Mammary epithelial cell (primary cell): ENCODE measurements at regions not wholly inside any gene's neighbourhood (a gene's known extent, or its start where the extent isn't known, plus 50 kb on each side); places are given as distances from the start of the nearest gene placed in this dataset.

ENCODE experiments used
- EZH2 ChIP-seq: IDR thresholded peaks from 2 replicates; pipeline ENCODE4 v1.6.1; 2012; ENCODE audit warnings: low read length, inconsistent platforms, borderline replicate concordance
- TF ChIP-seq, protein P1 (sequence below), 2 donors: IDR thresholded peaks in 1 of 2; conservative IDR thresholded peaks in 1 of 2; 2 replicates each; pipeline ENCODE4 v1.5.1; 2011 to 2012; ENCODE audit warnings: inconsistent platforms in 2 of 2, low read length in 2 of 2, mild to moderate bottlenecking in 2 of 2, control low read depth in 1 of 2, low read depth in 1 of 2; ENCODE audit not compliant: insufficient read depth in 1 of 2; ENCODE audit errors: extremely low read depth in 1 of 2

DNA sequence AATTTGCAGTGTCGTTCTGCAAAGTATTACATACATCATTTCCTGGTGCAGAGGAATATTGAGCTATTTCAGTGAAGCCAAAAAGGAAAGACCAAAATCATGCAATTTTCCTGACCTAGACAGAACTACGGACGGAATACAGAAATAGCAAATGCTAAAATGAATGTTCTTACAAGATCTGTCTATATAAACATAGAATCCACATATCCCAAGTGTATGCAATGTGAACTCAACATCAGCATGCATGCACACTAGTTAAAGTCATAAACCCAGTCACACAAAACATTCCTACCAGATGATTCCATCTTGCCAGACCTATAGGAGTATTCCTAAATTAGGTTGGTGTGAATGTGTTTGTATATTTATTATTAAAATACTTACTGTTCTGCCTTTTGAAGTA is 383.7 kb upstream of the ZNF507 start:
- TF ChIP-seq, protein P1, sequence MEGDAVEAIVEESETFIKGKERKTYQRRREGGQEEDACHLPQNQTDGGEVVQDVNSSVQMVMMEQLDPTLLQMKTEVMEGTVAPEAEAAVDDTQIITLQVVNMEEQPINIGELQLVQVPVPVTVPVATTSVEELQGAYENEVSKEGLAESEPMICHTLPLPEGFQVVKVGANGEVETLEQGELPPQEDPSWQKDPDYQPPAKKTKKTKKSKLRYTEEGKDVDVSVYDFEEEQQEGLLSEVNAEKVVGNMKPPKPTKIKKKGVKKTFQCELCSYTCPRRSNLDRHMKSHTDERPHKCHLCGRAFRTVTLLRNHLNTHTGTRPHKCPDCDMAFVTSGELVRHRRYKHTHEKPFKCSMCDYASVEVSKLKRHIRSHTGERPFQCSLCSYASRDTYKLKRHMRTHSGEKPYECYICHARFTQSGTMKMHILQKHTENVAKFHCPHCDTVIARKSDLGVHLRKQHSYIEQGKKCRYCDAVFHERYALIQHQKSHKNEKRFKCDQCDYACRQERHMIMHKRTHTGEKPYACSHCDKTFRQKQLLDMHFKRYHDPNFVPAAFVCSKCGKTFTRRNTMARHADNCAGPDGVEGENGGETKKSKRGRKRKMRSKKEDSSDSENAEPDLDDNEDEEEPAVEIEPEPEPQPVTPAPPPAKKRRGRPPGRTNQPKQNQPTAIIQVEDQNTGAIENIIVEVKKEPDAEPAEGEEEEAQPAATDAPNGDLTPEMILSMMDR (conservative IDR thresholded peaks at IDR 0.05 in 1 of 2, IDR thresholded peaks at IDR 0.05 in 1 of 2; ENCODE audit: extremely low read depth in 1 of 2, insufficient read depth in 1 of 2, low read depth in 1 of 2, low read length in 2 of 2): no peak
- no peak for TF ChIP-seq EZH2
